Keratinocyte (primary cell): ENCODE measurements at regions not wholly inside any gene's neighbourhood (a gene's known extent, or its start where the extent isn't known, plus 50 kb on each side); places are given as distances from the start of the nearest gene placed in this dataset.

ENCODE experiments used
- DNase-seq: peaks from one replicate; pipeline ENCODE4 v3.0.0-alpha.2; 2011; ENCODE audit warnings: low read depth, missing footprints, low spot score
- FAIRE-seq: peaks from 2 replicates; lab custom pipeline; 2011; peaks lifted over from hg19 to GRCh38; lab: Jason Lieb, UNC
- H2AFZ ChIP-seq: 2 replicates; pipeline ENCODE4 v1.6.0; 2012; ENCODE audit warnings: low read length, control low read depth, inconsistent platforms; ENCODE audit not compliant: control insufficient read depth
- H3K27ac ChIP-seq: 2 replicates; pipeline ENCODE4 v1.5.1; 2011; ENCODE audit warnings: low read length; ENCODE audit not compliant: control insufficient read depth, insufficient read depth
- H3K27me3 ChIP-seq: 3 replicates; pipeline ENCODE4 v1.6.0; 2011; ENCODE audit warnings: low read length; ENCODE audit not compliant: control insufficient read depth, insufficient read depth; ENCODE audit errors: extremely low read depth
- H3K36me3 ChIP-seq, 2 experiments: 2 replicates in 1 of 2; 3 replicates in 1 of 2; pipeline ENCODE4 v1.5.1; 2011; ENCODE audit warnings: low read length in 2 of 2, mild to moderate bottlenecking in 1 of 2; ENCODE audit not compliant: control insufficient read depth in 2 of 2, insufficient read depth in 2 of 2; ENCODE audit errors: extremely low read depth in 1 of 2
- H3K4me1 ChIP-seq: 3 replicates; pipeline ENCODE4 v1.5.1; 2011; ENCODE audit warnings: low read length; ENCODE audit not compliant: control insufficient read depth, insufficient read depth; ENCODE audit errors: extremely low read depth
- H3K4me2 ChIP-seq: 3 replicates; pipeline ENCODE4 v1.6.0; 2011; ENCODE audit warnings: low read depth, low read length; ENCODE audit not compliant: control insufficient read depth, insufficient read depth; ENCODE audit errors: extremely low read depth
- H3K4me3 ChIP-seq, 3 experiments: fragments of 200-600 bp in 1 of 3; sonication (generic) in 1 of 3; 2 replicates in 2 of 3; 3 replicates in 1 of 3; pipeline ENCODE4 v1.5.1; 2011 to 2016; ENCODE audit warnings: low read length in 3 of 3, mild to moderate bottlenecking in 3 of 3, control low read depth in 2 of 3, inconsistent platforms in 1 of 3, low read depth in 1 of 3, mixed read lengths in 1 of 3, mixed run types in 1 of 3, moderate library complexity in 1 of 3; ENCODE audit not compliant: control insufficient read depth in 2 of 3, insufficient read depth in 2 of 3; ENCODE audit errors: extremely low read depth in 1 of 3
- H3K79me2 ChIP-seq: 2 replicates; pipeline ENCODE4 v1.6.0; 2012; ENCODE audit warnings: low read length; ENCODE audit not compliant: control insufficient read depth, insufficient read depth
- H3K9ac ChIP-seq: 3 replicates; pipeline ENCODE4 v1.6.0; 2011; ENCODE audit warnings: low read length; ENCODE audit not compliant: control insufficient read depth, insufficient read depth; ENCODE audit errors: extremely low read depth
- H3K9me1 ChIP-seq: 3 replicates; pipeline ENCODE4 v1.6.0; 2011; ENCODE audit warnings: low read length; ENCODE audit not compliant: control insufficient read depth, insufficient read depth; ENCODE audit errors: extremely low read depth
- H3K9me3 ChIP-seq: 2 replicates; pipeline ENCODE4 v1.5.1; 2012; ENCODE audit warnings: low read depth, low read length; ENCODE audit not compliant: control insufficient read depth
- H4K20me1 ChIP-seq: 3 replicates; pipeline ENCODE4 v1.6.0; 2011; ENCODE audit warnings: low read length; ENCODE audit not compliant: control insufficient read depth, insufficient read depth; ENCODE audit errors: extremely low read depth
- CTCF ChIP-seq, 3 experiments: IDR thresholded peaks in 1 of 3; conservative IDR thresholded peaks in 1 of 3; optimal IDR thresholded peaks in 1 of 3; 2 replicates in 2 of 3; 3 replicates in 1 of 3; pipeline versions ENCODE3 to v1.5.1; 2011; ENCODE audit warnings: low read length in 3 of 3, mild to moderate bottlenecking in 3 of 3, moderate library complexity in 2 of 3, control low read depth in 1 of 3, inconsistent platforms in 1 of 3; ENCODE audit not compliant: insufficient read depth in 2 of 3; ENCODE audit errors: extremely low read depth in 1 of 3
- EZH2 ChIP-seq: IDR thresholded peaks from one replicate; pipeline ENCODE4 v1.6.1; 2012; ENCODE audit warnings: inconsistent platforms, mild to moderate bottlenecking, low read length, moderate library complexity
- dilution Hi-C: fragments of 300-500 bp; cut with MboI; formaldehyde crosslinking; loops from one replicate; pipeline ENCODE4 v1.7.0; 2020; ENCODE audit warnings: low sequenced_read_pairs; ENCODE audit not compliant: extremely low pct_ligation_motif_present

GRCh38 chr11:15801616-15802015, 554.7 kb downstream of the SOX6 start:
- FAIRE-seq (no peak), DNase-seq (no peak)
- H3K4me2 ChIP-seq = no peak overlapping the region
- TF ChIP-seq EZH2 = no peak
- TF ChIP-seq CTCF (optimal IDR thresholded peaks at IDR 0.05 in 1 of 3, IDR thresholded peaks at IDR 0.05 in 1 of 3, conservative IDR thresholded peaks at IDR 0.05 in 1 of 3; ENCODE audit: extremely low read depth in 1 of 3, insufficient read depth in 2 of 3, low read length in 3 of 3) = no peak
- dilution Hi-C loops = no loop called here
- no peaks in the 10 kb centered on the region for H3K27me3 ChIP-seq
- no peak overlapping the region for H2AFZ ChIP-seq
- peaks cover 11% of the 10 kb centered on the region for H3K4me1 ChIP-seq
- H3K9me3 ChIP-seq = no peaks in the 10 kb centered on the region
- no peaks in the 10 kb centered on the region for H4K20me1 ChIP-seq
- H3K27ac ChIP-seq = no peak overlapping the region
- H3K36me3 ChIP-seq = no peaks in the 10 kb centered on the region
- no peaks in the 10 kb centered on the region for H3K79me2 ChIP-seq
- H3K9ac ChIP-seq = no peak overlapping the region
- no peak overlapping the region for H3K4me3 ChIP-seq
- H3K9me1 ChIP-seq = no peaks in the 10 kb centered on the region

- no peak overlapping the region for H2AFZ ChIP-seq
- H4K20me1 ChIP-seq = no peaks in the 10 kb centered on the region
- no peaks in the 10 kb centered on the region for H3K9me3 ChIP-seq
- FAIRE-seq = no peak
- H3K36me3 ChIP-seq = no peaks in the 10 kb centered on the region
- no peak overlapping the region for H3K27ac ChIP-seq
- no peaks in the 10 kb centered on the region for H3K79me2 ChIP-seq
- no peak for DNase-seq
- H3K4me1 ChIP-seq = peaks cover under 1% of the 10 kb centered on the region
- dilution Hi-C loops = no loop called here
- H3K9ac ChIP-seq = no peak overlapping the region
- H3K4me2 ChIP-seq = no peak overlapping the region
- H3K9me1 ChIP-seq = no peaks in the 10 kb centered on the region
- no peak overlapping the region for H3K4me3 ChIP-seq
- no peak for TF ChIP-seq EZH2
- no peak for TF ChIP-seq CTCF (optimal IDR thresholded peaks at IDR 0.05 in 1 of 3, IDR thresholded peaks at IDR 0.05 in 1 of 3, conservative IDR thresholded peaks at IDR 0.05 in 1 of 3; ENCODE audit: extremely low read depth in 1 of 3, insufficient read depth in 2 of 3, low read length in 3 of 3)
- no peaks in the 10 kb centered on the region for H3K27me3 ChIP-seq
Observed at GRCh38 chr11:15805726-15806125, 550.6 kb downstream of the SOX6 start.
